HG02759 (cell line): ENCODE measurements at regions not wholly inside any gene's neighbourhood (a gene's known extent, or its start where the extent isn't known, plus 50 kb on each side); places are given as distances from the start of the nearest gene placed in this dataset.

Source experiments
- ATAC-seq: cut with Tn5 transposase; IDR thresholded peaks from one replicate; pipeline ENCODE4 v1.9.1; 2021; ENCODE audit warnings: mild to moderate bottlenecking, moderate library complexity; ENCODE audit not compliant: unreplicated experiment

DNA sequence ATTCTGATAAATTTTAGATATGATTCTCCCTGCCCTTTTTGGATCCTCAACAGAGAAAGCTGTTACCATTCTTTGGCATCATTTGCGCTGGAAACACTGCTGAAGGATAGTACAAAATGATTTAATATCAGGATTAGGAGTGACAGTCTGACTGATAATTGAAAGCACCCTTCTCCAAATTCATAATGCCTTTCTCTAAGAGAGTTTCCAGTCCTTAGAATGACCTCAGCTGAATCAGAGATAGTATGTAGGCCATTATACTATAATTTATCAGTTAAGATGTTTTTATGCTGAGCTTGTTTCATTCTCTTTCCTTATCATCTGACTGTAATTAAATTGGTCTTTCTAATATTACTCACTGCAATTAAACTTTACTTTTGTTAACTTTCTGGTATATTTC, 166.7 kb downstream of the ZNF326 start:
- ATAC-seq, result no peak

DNA sequence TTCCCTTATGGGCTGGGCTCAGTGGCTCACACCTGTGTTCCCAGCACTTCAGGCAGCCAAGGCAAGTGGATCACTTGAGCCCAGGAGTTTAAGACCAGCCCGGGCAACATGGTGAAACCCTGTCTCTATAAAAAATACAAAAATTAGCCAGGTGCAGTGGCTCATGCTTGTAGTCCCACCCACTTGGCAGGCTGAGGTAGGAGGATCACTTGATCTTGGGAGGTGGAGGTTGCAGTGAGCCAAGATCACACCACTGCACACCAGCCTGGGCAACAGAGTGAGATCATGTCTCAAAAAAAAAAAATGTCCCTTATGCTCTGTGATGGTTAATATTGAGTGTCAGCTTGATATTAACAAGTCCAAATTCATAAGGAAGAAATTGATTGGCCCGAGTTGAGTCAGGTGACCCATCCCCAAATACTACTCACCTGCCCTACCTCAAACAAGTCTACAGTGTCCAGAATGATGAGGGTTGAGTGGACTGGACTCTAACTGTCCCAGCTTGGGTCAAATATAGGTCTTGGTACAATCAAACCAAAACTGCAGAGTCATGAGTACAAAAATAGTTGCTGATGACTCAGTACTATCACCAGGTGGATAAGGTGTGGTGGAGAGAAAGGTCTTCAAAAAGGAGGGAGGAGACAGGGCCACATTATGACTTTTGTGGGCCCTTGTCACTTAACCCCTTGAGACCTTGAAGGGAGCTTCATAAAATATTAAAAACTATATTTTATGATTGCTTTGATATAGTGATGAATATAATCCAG, 161.0 kb downstream of the ZNF326 start:
- ATAC-seq, result no peak

DNA sequence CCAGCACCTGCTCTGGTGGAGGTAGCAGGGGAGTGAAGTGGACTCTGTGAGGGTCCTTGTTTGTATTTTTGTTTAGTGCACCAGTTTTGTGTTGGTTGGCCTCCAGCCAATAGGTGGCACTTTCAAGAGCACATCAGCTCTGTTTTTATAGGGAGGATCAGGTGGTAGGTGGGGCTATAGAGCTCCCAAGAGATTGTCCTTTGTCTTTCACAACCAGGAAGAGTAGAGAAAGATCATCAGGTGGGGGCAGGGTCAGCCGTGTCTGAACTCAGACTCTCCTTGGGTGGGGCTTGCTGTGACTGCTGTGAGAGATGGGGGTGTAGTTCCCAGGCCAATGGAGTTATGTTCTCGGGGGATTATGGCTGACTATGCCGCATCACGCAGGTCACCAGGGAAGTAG, 159.8 kb downstream of the ZNF326 start:
- ATAC-seq, result no peak

DNA sequence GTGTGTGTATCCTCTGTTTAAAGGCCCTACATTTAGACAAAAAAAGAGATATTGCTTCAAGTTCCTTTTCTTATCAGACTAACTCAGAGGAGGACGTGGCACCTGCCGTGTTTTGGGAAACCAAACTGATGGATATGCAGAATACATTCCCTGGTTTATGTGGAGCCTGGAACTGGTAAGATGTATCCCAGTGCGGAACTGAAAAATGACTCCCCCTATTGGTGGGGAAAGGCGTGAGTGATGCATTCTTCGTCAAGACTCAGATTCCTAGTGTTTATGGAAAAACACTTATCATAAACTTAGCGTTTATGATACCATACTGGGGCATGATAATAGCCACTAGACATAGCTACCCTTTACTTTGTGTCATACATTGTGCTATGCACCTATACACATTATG, 154.2 kb downstream of the ZNF326 start:
- no peak for ATAC-seq

DNA sequence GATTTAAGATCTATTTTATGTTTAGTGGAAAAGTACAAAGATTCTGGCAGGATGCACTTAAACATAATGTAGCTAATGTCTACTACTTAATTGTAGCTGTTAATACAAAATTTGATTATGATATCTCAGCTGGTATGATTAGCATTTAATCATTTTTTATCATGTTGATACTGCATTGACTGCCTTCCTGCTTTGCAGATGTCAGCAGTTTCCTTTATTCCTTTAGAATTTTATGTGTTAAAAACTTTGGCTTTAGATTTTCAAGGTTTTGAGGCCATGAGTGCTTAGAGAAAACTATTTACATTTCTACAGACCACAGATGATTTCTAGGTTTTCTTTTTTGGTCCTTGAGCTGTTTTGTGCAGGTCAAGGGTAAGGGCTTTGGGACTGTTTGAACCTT, 152.2 kb downstream of the ZNF326 start:
- ATAC-seq, result no peak

DNA sequence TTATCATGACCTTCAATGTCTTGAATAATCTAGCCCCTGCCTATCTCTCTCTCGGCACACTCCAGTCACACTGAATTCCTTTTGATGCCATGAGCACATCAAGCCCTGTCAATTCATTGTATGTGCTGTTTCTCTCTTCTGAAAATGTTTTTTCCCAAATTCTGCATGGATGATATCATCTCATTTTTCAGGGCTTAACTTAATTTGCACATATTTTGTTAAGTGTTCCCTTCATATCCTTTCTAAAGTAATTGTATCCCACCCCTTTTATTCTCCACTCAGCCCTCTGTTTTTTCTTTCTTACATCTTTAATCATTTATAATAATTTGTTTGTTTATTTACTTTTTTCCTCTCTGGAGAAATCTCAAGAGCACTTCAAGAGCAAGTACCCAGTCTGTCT, 149.9 kb downstream of the ZNF326 start:
- ATAC-seq, result no peak

DNA sequence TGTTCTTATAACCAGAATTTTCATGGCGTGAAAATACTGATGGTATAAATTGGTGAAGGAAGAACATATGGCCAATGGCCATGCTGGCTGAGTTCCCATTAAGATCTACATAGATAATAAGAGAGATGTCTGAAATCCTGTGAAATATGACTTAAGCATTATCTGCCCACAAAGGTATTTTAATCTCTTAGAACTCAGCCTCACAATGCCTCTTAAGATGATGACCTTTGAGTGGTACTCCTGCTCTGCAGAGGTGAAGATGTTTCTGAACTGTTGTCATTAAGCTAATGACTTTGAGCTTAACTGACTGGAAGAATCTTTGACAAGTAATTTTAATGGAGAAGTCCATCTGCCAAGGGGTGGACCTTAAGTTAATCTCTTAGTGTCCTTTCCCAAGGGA, 148.7 kb downstream of the ZNF326 start:
- no peak for ATAC-seq

DNA sequence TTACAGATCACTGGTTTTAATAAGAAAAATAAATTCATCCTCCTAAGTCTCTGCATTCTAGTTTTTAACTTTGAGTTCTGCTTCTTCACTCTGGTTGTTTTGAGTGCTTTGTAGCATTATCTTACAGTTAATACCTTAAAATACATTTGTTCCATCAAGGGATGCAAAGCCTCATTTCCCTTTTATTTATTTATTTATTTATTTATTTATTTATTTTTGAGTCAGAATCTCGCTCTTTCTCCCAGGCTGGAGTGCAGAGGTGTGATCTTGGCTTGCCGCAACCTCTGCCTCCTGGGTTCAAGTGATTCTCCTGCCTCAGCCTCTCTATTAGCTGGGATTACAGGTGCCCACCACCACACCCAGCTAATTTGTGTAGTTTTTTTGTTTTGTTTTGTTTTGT, 147.8 kb downstream of the ZNF326 start:
- ATAC-seq, result no peak

DNA sequence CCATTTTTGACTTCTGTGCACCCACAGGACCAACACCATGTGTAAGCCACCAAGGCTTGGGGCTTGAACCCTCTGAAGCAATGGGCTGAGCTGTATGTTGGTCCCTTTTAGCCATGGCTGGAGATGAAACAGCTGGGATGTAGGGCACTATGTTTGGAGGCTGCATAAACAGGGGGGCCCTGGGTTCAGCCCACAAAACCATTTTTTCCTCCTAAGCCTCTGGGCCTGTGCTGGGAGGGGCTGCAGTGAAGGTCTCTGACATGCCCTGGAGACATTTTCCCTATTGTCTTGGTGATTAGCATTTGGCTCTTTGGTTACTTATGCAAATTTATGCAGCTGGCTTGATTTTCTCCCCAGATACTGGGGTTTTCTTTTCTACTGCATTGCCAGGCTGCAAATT, 144.9 kb downstream of the ZNF326 start:
- no peak for ATAC-seq

DNA sequence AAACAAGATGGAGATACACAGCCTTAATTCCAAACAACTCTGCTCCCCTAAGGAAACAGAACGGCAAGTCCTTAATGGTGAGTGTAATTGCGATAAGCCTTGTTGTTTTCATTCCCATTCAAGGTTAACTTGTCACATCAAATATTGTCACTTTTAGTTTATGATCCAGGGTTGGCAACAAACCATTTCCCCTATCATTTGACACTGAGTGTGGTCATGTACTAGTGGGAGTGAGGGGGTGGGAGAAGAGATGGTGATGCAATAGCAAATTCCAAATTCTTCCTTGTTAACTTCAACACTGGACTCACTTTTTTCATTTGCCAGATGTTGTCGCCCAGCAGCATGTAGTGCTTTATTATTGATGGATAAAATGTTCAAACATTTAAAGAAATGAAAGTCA, 140.4 kb downstream of the ZNF326 start:
- ATAC-seq, result no peak

DNA sequence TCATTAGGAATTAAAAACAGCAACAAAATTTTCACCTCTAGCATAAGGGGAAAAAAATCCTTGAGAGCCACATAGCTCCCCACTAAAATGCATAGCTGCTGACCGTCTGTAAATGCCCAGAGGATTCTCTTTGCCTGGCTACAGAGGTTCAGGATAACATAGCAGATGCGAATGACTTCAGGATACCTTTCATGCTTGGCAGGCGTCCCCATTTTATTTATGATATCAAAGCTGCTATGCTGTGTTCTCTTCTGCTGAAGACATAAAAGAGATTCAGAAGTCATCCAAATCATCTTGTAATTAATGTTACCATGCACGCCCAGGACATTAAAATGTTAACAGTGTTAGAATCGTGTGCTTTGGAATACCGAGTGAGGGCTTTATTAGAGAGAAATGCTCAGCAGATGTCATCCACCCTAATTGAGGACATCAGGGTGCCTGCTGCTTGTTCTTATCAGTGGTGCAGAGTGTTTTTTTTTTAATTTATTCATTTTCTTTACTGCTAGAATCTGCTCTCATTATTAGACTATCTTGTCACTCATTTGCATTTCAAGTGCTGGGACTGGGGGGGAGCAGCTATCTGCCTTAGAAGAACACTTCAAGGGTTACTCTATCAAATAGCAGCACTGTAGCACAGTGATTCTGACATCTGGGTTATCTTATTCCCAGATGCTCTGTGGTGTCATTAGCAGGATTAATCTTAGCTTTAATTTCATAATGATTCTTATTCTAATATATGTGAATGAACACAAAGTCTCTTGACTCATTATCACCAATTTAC, 139.5 kb downstream of the ZNF326 start:
- ATAC-seq, result no peak

DNA sequence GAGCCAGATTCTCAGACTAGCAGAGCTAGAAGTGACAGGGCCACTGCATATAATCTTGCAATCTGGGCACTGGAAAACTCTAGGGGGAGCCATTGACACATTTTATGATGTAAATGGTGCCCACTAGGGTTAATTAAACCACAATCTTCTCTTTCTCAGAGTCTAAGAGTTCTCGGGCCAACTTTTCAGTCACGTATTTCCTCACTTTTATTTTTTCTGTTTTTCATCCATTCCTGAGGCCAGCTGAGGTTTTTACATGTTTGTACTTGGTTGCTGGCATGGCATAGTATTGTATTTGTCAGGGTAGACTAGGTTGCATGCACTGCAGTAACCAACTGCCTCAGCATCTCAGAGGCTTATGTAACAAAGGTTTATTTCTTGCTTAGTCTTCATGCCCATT, 138.2 kb downstream of the ZNF326 start:
- ATAC-seq, result no peak

DNA sequence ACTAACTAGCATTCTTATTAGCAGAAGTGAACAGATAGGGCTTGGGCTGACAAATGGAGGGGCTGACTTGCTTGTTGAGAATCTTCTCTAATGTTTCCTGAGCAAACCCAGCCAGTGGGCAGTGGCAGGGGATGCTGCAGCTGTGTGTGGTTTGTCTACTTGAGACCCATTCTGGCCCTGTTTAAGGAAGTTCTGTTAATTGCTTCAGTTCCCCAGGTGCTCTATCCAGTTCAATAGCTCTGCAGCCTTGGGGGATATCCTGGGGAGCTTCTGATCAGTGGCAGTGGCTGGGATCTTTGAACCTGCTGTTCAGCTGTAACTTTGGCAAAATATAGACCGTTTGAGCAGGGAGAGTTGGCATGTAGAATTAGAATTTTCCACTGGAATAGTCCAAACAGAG, 137.4 kb downstream of the ZNF326 start:
- ATAC-seq, result no peak

DNA sequence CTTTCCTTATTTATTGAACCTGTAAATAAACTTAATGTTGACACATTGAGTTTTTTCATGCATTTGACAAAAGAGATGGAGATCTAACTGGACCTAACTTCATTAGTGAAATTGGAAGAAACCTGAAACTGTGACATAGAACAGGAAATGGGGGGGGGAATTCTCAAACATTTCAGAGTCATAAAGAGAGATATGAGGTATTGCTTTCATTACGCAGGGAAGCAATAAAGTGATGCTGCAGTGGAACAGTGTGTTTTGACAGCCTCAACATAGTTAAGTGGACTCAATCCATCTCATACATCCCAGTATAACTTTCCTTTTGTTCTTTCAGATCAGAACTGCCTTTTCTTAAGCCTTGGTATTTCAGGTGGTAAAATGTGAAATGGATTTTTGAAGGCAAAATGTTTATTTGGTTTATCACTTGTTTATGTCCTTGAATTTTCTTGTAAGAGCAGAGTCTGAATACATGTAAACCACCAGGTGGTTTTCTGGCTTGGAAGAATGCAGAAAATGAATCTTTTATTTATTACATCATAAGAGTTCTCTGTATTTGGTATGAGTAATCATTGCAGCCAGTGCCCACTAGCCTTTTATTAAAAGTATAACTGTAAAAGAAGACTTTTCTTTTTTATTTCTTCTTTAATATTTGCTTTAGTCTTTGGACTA, 132.5 kb downstream of the ZNF326 start:
- ATAC-seq, result no peak

DNA sequence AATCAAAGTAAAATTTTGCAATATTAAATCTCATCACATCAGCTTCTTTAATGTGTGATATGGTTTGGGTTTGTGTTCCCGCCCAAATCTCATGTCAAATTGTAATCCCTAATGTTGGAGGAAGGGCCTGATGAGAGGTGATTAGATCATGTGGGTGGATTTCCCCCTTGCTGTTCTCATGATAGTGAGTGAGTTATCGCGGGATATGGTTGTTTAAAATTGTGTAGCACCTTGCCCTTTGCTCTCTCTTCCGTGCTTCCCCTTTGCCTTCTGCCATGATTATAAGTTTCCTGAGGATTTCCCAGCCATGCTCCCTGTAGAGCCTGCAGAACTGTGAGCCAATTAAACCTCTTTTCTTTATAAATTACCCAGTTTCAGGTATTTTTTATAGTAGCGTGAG, 131.9 kb downstream of the ZNF326 start:
- no peak for ATAC-seq

DNA sequence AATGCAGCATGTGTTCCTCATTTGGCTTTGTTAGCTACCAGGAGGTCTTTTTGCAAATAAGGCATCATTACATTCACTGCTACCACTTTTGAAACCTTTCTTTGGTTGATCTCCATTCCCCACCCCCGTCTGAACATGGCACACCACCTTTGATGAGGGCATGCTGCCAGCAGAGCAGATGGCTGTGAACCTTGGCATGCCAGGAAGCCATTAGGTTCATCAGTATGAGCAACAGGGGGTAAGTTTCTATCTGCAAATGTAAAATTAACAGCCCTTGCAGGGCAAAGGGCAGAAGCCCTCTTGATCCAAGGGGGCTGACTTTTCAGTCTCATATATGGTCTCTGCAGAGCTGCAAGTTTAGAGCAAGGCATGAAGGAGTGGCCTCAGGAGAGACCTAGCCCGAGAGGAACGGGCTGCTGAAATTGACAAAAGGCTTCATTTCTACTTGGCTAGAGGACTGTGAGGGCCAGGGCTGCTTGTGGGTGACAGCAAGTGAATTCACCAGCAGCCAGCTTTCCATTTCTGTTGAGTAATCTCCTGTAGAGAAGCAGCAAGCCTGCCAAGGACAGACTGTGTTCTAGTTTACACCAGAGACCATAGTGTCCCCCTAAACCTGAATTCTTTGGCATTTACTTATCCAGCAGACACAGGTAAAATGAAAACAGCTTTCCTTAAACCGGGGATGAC, 127.9 kb downstream of the ZNF326 start:
- no peak for ATAC-seq

DNA sequence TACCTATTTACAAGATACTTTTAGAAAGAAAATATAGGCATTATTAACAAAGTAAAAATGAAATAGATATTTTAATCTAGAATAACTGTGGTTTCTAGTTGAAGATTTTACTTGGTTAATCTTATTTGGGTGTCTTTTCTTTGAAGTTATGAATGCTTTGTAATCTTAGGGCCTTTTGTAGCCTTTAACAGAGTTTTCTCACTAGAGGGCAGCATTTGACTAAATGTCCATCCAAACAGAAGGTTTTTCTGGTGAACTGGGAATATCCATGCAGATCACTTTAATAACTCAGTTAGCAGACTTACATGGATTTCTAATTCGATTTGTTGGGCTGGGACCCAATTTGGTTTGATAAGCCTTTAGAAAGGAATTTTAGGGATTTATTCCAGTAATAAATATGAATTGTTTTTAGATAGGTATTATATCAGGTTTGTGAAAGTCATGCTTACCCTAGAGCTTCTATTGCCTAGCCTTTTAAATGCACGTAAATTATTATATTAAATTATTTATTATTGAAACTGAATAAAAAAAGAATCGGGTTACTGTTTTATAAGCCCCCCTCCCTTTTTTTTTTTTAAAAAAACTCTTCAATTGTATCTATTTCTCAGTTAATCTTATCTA, 119.7 kb downstream of the ZNF326 start:
- ATAC-seq, result no peak

DNA sequence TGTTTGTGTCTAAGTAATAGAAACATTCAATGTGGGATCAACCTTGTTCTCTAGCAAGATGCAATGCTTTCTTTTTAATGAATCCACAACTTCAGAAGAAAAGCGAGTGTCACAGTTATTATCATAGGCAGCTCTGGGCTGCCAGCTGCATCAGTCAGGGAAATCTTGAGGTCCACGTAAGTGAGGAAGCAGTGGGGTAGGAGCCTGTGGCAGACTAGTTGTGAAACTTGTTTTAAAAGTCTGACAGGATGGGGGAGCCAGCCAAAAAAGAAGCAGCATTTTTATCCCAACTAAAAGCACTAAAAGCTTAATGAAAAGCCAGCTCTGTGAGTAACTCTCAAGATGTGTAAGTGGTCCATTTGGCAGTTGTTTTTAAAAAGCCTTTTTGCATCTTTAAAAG, 113.1 kb downstream of the ZNF326 start:
- no peak for ATAC-seq

DNA sequence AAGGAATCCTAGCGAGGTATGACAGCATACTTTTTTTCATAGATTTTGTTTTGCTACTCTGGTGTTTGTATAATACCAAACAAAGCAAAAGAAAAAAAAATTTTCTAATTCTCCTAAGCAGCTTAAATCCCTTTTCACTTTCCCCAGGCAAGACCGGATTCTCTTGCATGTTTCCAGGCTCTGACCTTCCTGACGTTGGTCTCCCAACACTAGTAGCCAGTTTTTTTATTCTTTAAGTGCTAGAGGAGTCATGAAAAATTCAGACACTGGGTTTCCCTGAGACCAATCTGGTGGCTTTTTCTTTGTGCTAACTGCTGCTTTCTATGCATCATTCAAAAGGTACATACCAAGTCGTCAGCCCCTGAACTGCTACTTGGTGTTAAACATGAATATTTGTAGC, 111.4 kb downstream of the ZNF326 start:
- no peak for ATAC-seq

DNA sequence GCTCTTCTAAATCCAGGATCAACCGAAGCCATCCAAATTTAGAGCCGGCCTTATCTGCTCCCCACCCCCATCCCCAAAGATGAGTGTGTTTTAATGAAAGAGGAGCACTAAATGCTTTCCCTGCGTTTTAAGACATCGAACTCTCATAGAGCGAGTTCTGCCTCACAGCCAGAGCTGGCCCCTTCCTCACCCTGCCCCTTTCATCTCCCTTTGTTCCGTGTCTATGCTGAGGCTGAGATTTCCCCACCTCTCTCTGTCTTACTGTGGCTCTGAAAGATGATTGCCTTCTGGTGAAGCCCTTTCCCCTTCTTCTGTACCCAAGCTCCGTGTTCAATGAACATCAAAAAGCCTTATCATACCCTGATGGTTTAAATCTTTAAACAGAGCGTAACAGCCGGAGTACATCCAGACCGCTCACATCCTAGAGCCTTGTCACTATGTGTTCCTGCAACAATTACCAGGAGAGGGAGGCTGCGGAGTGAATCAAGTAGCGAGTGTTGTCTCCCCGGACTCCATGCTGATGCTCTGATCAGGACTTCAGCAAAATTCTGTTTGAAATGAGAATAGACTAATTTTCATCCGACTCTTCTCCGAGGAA, 110.1 kb downstream of the ZNF326 start:
- ATAC-seq, result no peak

DNA sequence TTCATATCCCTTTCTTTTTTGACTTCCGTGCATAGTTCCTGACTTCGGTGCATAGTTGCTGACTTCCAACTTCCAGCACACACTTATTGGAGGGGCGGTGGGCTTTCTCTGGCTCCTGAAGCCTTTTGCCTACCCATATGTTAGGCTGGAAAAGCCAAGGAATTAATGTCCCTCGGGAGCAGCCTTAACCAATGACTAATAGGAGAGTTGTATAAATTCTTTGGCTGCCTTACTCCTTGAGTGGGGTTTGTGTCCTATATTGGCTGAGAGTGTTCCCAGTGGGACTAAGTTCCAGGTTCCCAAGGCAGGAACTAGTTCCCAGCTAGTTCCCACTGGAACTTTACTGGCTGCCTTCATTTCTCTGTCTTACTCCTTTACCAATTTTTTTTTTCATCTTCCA, 105.7 kb downstream of the ZNF326 start:
- no peak for ATAC-seq
